Left cardiac atrium (tissue), 4 donors: ENCODE measurements at regions not wholly inside any gene's neighbourhood (a gene's known extent, or its start where the extent isn't known, plus 50 kb on each side); places are given as distances from the start of the nearest gene placed in this dataset.
A peak's percentile ranks its signal among the peaks of the same experiment; 100 is the strongest.
"Not testable (repeated sequence)": the region's sequence is repeated elsewhere in the genome, so short reads cannot be mapped to it uniquely, and the experiment has no call there.

Source experiments
- ATAC-seq, 2 donors: fragments of 200-7000 bp; cut with Tn5 transposase; one replicate each; pipeline ENCODE4 v1.9.1; 2020; ENCODE audit warnings: mild to moderate bottlenecking in 2 of 2, moderate library complexity in 2 of 2
- DNase-seq: peaks from one replicate; pipeline ENCODE4 v3.0.0-alpha.2; 2020
- intact Hi-C, 2 donors: fragments of 100-400 bp; cut with DNase I; formaldehyde crosslinking; loops; one replicate each; pipeline versions ENCODE4 v1.14.1 to v1.15.1; 2022 to 2023
- donor health status: DM: no; HTN: yes; CAD: no.
- donor health status: DM: no; HTN: yes; CAD: no; lungs with severe emphysema.
- donor health status: DM: yes; HTN: yes; CAD: no.
- donor health status: Dilated cardiomyopathy.

DNA sequence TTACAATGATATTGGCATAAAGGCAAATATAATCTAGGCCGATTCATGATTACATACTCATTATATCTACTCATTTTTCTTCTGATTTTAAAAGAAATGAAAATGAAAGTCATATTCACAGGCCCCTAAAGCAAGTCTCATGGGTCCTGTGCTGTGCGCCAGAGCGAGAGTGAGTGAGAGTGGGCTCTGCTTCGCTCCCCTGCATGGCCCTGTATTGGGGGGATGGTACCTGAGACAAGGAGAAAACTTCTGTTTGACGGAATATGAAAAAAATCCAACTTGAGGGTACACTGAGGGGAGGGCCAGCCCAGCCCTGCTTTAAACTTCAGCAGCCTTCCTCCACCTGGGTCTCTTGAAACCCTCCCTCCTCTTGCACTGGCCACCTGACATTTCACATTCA is 81.4 kb upstream of the RGPD5 start:
- DNase-seq (no peak), ATAC-seq (no peak)
- intact Hi-C loops = no loop called here

DNA sequence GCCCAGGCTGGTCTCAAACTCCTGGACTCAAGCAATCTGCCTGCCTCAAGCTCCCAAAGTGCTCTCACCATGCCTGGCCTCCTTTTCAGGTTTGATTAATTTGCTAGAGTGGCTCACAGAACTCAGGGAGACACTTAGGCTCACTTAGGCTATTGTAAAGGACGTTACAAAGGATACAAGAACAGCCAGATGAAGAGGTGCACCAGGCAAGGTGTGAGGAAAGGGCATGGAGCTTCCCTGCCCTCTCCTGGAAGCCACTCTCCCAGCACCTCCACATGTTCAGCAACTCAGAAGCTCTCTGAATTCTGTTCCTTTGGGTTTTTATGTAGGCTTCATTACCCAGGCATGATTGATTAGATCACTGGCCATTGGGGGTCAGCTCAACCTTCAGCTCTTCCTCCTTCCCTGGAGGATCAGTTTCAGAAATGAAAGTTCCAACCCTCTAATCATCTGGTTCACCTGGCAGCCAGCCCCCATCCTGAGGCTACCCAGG is 78.7 kb upstream of the RGPD5 start:
- intact Hi-C loops = loop anchor here in 1 of 2 donors (5.0 kb wide), 1 partner anchor 168 kb away; no protein-coding TSS in a partner anchor
- ATAC-seq (peak; percentile 71 to 76), DNase-seq (no peak)

DNA sequence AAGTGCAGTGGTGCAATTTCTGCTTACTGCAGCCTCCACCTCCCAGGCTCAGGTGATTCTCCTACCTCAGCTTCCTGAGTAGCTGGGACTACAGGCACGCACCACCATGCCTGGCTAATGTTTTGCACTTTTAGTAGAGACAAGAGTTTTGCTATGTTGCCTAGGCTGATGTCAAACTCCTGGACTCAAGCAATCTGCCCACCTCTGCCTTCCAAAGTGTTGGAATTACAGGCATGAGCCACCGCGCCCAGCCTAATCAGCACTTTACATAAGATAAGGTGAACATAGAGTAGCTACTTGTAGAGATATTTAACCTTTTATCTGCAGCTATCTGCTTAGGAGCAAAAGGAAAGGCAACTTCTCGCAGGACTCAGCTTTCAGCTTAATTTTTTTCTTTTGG is 77.5 kb upstream of the RGPD5 start:
- intact Hi-C loops = loop anchor here in 1 of 2 donors (5.0 kb wide), 1 partner anchor 169 kb away; no protein-coding TSS in a partner anchor
- not testable (repeated sequence) for DNase-seq

DNA sequence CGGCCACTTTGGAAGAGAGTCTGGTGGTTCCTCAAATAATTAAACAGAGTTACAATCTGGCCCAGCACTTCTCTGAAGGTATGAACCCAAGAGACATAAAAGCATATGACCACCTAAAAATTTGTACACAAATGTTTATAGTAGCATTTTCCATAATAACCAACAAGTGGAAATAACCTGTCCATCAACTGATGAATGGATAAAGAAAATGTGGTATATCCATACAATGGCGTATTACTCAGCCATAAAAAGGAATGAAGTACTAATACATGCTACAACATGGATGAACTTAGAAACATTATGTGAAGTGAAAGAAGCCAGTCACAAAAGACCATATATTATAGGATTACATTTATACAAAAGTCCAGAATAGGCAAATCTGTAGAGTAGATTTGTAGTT is 76.0 kb upstream of the RGPD5 start:
- DNase-seq (no peak), ATAC-seq (no peak)
- intact Hi-C loops = loop anchor here in 1 of 2 donors (5.0 kb wide), 1 partner anchor 171 kb away; no protein-coding TSS in a partner anchor

More for the DNA sequence above, 77.5 kb upstream of the RGPD5 start:
- ATAC-seq = not testable (repeated sequence)

DNA sequence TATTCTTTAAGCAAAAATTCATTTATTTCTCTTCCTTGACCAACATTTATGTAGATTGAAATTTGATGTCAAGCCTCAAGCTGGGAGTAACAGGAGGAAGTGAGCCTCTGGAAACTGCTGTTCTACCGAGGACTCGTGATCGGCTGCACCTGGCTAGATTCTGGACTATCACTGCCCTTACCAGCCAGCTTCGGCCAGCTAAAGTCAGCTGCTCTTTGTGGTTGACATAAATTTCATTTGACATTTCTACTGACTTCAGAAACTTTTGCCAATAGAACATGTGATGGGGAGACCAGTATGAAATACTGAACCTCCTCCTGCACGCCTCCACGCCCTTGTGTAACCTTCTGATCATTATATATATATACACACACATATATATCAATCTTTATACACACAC is 74.2 kb upstream of the RGPD5 start:
- no peak for DNase-seq
- intact Hi-C loops = loop anchor here in 1 of 2 donors (5.0 kb wide), 1 partner anchor 173 kb away; no protein-coding TSS in a partner anchor
- no peak for ATAC-seq

DNA sequence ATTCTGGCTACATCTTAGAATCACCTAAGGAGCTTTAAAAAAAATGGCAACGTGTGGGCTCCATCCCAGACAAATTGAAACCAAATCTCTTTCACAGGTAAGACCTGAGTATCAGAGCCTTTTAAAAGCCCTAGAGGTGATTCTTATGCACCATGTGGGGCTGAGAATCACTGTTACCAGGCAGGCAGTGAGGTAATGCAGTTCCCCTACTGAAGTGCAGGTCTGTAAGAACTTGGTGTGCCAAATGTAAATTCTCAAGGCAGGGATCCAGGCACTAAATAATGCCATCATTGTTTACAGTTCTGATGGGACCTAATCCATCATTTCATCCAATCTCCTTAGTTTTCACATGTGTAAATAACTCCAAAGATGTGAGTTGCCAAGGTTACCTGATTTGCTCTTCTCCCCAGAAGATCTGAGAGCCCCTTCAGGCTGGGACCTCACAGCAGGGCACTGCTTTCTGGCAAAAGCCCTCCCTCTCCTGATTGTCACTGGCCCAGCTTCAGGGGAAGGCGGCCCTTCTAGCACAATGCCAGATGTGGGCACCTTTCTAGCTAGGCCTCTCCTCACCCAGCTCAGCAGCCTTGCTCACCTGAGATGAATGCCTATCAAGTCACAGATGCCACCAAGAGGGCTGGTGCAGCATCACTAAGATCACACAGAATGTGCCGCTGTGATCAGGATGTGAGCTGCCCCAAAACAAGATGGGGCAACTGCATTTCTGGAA is 73.6 kb upstream of the RGPD5 start:
- DNase-seq = no peak
- intact Hi-C loops = no loop called here
- no peak for ATAC-seq

DNA sequence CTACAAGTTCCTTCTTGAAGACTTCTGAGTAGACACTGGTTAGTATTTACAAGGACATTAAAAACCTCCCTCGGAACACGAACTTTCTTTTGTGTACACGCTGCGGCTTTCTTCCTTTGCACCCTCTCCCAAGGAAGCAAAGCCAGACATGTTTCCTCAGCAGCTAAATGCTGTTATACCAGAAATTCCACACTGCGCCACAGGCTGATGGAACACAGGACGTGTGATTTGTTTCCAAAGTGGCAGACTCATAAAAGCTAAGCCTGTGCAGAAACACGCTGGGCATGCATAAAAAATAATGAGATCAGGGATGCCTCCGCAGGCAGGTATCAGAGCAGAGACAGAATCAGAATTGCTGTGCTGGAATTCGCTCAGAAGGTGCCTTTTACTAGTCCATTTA is 73.0 kb upstream of the RGPD5 start:
- intact Hi-C loops = no loop called here
- DNase-seq = no peak
- no peak for ATAC-seq

DNA sequence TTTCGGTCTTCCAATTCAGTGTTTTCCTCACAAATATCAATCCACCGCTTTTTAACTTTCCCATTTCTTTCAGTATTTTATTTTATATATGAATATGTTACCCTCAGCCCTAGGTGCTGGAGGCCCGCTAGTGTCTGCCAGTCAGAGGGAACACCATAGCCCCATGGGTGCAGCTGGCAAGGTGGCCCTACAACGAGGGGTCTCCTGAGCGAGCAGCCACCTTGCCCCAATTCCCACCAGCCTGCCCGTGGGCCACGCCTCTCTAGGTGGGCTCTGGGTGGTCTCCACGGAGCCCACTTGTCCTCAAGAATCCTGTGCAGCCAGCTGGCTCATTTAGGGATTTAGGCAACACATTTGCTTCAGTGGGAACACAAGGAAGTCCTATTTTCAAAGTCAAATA is 72.5 kb upstream of the RGPD5 start:
- no peak for DNase-seq
- intact Hi-C loops = no loop called here
- ATAC-seq = no peak

DNA sequence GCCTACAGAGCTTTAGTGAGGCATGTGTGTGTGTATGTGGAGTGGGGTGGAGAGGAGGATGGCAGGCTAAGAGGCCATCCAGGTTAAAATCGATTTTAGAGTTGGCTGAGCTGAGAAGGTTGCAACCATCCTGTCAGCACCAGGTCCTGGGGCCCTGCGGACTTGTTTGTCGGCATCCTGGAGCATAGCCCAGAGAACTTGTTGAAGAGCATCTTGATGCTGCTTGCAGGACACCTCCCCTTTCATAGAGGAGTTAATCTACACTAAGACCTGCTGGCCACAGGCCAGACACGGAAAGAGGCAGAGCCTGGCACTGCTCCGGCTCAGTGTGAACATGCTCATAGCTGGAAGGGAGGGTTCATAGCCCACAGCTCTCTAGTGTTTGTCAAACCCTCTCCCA is 72.1 kb upstream of the RGPD5 start:
- DNase-seq = peak; percentile 52
- ATAC-seq = peak; percentile 91 to 94
- intact Hi-C loops = no loop called here

DNA sequence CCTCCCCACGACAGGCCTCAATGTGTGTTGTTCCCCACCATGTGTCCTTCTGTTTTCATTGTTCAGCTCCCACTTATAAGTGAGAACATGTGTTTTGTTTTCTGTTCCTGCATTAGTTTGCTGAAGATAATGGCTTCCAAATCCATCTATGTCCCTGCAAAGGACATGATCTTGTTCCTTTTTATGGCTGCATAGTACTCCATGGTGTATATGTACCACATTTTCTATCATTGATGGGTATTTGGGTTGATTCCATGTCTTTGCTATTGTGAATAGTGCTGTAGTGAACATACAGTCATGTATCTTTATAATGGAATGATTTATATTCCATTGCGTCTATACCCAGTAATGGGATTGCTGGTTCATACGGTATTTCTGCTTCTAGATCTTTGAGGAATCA is 71.5 kb upstream of the RGPD5 start:
- DNase-seq, ATAC-seq, intact Hi-C loops: not testable (repeated sequence)

DNA sequence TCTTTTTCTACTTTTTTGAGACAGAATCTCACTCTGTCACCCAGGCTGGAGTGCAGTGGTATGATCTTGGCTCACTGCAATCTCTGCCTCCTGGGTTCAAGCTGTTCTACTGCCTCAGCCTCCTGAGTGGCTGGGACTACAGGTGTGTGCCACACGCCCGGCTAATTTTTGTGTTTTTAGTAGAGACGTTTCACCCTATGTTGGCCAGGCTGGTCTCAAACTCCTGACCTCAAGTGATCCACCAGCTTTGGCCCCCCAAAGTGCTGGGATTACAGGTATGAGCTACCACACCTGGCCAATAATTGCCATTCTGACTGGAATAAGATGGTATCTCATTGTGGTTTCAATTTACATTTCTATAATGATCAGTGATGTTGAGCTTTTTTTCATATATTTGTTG is 71.0 kb upstream of the RGPD5 start:
- intact Hi-C loops, DNase-seq, ATAC-seq: not testable (repeated sequence)

DNA sequence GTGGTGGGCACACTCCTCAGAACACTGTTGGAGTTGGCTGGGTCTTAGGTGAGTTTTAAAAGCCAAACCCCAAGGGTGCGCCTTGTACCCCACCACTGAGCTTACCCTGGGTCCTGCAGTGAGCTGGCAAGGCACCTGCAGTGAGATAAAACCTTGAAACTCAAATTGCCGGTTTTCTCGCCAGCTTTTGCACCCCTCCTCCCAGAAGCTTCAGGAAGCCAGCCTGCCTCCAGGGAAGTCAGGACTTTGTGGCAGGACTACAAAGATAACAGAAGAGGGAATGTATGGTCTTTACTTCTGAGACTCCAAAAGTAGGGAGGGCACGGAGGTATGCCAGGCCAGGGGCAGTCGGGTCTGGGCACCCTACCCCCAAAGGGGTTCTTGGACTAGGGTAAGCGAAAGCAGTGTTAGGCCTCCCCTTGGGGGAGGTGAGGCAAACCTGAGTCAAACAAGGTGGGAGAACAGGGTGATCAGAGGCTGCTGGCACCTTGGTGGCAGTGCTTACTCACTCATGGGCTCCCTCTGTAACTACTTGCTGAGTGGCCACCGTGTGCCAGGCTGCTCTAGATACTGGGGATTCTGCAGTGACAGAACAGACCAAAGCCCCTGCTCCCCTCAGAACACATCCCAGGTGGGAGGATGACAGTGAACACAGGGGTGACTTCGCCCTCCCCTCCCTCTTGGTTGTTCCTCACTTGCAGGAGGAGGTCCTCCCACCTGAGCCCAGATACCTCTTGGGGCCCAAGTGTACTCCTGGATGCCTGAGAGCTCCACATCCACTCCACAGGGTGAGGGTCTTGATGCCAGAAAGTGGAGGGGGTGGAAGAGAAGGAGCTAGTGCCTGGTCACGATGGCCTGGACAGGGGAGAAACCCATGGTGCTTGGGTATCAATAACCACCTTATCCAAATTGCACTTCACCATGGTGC is 69.3 kb upstream of the RGPD5 start:
- DNase-seq = no peak
- no peak for ATAC-seq
- intact Hi-C loops = no loop called here

DNA sequence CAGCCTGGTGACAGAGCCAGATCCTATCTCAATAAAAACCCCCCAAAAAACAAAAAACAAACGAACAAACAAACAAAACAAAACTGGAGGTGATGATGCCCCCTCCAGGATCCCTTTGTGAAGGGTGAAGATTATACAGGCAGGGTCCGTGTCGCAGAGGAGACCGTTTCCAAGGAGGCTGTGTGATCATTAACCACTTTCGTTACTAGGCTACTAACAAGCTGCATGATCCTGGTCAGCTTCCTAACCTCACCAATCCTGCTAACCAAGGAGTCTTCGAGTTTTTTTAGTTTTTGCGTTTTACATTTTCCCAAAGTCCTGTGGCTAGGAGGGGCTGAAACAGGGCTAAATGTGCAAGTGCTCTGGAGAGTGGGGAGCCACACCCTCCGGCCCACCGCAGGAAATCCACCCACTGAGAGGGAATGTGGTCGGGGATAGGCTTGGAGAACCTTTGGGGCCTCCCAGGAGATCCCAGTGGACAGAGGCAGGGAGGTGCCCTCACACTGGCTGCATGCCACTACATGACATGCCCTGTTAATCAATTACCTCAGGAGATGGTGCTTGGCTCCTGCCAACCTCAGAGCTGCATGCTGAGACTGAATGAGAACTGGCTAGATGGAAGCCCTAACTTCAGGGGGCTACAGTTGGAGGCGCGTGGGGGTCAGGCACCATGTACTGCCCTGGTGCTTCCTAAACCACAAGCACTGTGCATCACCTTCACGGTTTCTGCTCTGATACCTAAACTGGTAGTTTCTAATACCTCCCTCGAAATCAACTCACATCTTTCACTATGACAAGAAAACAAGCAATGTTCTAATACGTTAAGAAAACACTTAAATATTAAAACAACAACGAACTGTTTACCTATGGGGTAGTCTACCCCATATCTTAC is 67.5 kb upstream of the RGPD5 start:
- intact Hi-C loops = no loop called here
- ATAC-seq = no peak

DNA sequence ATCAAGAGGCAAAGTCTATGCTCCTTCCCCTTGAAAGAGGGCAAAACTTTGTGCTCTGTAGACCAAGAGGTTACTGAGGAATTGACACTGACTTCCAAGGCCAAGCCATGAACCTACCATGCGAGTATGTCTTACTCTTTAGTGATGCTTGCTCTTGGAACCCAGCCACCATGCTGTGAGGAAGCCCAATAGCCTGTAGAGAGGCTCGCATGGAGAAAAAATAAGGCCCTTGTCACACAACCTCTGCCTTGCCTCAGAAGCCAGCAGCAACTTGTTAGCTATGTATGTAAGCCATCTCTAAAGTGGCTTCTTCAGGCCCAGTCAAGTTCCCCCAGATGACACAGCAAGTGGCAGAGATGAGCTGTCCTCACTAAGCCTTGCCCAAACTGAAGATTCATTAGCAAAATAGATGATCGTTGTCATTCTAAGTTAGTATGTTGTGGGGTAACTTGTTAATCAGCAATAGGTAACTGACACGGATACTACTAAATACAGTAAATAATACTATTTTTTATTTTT is 66.1 kb upstream of the RGPD5 start:
- ATAC-seq (no peak), DNase-seq (no peak)
- intact Hi-C loops = no loop called here

More for the DNA sequence above, 67.5 kb upstream of the RGPD5 start:
- DNase-seq = no peak

DNA sequence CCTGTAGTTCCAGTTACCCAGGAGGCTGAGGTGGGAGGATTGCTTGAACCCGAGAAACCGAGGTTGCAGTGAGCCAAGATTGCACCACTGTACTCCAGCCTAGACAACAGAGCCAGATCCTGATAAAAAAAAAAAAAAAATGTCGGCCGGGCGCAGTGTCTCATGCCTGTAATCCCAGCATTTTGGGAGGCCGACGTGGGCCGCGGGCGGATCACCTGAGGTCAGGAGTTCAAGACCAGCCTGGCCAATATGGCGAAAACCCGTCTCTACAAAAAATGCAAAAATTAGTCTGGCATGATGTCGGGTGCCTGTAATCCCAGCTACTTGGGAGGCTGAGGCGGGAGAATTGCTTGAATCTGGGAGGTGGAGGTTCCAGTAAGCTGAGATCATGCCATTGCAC is 60.4 kb upstream of the RGPD5 start:
- DNase-seq, intact Hi-C loops, ATAC-seq: not testable (repeated sequence)

DNA sequence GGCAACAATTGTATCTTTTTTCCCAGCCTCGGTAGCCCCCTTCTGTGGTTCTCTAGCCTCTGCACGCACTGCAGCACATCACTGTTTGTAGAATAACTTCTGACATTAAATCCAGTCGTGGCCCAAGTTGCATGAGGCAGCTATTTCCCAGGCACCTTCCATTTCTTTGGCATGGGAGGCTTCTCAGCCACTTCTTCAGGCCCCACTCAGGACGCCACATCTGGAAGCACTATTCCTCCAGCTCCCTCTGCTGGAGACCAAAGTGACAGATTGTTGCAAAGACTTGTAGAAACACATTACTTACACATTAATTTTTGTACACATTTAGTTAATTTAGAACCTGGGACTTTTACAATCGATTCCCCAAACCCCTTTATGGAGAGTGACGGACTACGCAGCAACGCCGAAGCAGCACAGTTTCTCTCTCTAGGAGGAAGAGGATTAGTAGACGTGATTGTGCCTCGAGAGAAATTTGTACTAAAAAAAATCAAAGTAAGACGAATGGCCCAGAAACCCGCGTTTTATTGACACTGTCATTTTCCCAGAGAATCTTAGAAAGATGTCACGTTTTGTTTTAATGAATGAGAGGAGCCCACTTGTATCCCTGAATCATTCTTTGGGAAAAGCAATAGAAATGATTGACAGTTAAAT is 57.8 kb upstream of the RGPD5 start:
- ATAC-seq (peak; percentile 66 to 70), DNase-seq (peak; percentile 43)
- intact Hi-C loops = no loop called here
